HG03135 (cell line): ENCODE measurements at regions not wholly inside any gene's neighbourhood (a gene's known extent, or its start where the extent isn't known, plus 50 kb on each side); places are given as distances from the start of the nearest gene placed in this dataset.

Experiments
- ATAC-seq: cut with Tn5 transposase; IDR thresholded peaks from one replicate; pipeline ENCODE4 v1.9.1; 2021; ENCODE audit warnings: mild to moderate bottlenecking, moderate library complexity; ENCODE audit not compliant: unreplicated experiment

- ATAC-seq: no peak
Observed at GRCh38 chr9:129350143-129350935, 172.3 kb upstream of the IER5L start.

- no peak for ATAC-seq
Observed at GRCh38 chr9:129349665-129349947, 171.5 kb upstream of the IER5L start.

GRCh38 chr9:129348890-129349664 is 171.0 kb upstream of the IER5L start:
- no peak for ATAC-seq

DNA sequence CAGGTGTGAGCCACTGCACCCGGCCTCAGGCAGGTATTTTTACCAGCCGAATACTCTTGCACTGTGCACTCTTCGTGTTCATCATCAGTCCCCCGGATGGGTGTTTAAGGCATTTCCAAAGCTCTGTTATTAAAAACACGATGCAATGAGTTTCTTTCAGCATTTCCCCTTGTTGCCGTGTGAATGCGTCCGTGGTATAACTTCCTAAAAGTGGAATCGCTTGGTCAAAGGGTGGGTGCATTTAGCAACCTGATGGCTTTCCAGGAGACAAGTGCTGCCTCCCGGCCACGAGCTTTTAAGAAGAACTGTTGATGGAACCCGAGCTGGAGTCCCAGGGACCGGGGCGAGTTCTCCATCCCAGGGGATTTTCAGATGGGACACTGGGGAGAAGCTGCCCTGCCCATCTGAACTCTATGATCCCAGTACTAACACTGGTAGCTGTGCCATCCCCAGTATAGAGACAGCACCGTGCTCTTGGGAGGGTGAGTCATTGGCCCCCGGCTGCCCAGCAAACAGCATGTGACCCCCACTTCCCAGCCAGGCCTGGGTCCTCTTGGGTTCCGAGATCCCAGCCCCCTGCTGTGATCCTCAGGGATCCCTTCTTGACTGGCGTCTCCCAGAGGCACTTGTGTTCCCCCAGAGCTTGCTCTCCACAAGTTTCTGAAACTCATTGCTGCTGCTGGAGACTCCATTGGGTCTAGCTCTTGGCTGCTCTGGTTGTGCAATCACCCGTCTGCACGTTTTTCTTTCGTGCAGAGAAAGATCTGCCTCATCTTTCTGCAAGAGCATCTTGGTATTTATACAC is 169.5 kb upstream of the IER5L start:
- no peak for ATAC-seq

DNA sequence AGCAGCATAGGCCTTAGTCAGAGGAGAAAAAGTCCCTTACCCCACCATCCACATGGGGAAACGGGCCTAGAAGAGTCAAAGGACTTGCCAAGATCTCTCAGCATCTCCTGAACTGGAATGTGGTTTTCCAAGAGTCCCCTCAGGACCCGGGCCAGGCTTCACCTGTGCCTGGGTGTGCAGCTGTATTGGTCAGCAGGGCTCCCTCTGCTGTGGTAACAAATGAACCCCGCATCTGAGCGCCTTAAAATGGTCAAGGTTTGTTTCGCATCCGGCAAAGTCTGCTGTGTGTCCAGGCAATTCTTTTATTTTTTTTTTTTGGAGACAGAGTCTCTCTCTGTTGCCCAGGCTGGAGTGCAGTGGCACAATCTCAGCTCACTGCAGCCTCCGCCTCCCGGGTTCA is 168.0 kb upstream of the IER5L start:
- no peak for ATAC-seq

GRCh38 chr9:129344641-129345495 is 166.8 kb upstream of the IER5L start:
- ATAC-seq: no peak

GRCh38 chr9:129343424-129344375 is 165.6 kb upstream of the IER5L start:
- ATAC-seq: no peak

GRCh38 chr9:129342591-129343423 is 164.7 kb upstream of the IER5L start:
- ATAC-seq: no peak

- no peak for ATAC-seq
Observed at GRCh38 chr9:129341987-129342348, 163.9 kb upstream of the IER5L start.

DNA sequence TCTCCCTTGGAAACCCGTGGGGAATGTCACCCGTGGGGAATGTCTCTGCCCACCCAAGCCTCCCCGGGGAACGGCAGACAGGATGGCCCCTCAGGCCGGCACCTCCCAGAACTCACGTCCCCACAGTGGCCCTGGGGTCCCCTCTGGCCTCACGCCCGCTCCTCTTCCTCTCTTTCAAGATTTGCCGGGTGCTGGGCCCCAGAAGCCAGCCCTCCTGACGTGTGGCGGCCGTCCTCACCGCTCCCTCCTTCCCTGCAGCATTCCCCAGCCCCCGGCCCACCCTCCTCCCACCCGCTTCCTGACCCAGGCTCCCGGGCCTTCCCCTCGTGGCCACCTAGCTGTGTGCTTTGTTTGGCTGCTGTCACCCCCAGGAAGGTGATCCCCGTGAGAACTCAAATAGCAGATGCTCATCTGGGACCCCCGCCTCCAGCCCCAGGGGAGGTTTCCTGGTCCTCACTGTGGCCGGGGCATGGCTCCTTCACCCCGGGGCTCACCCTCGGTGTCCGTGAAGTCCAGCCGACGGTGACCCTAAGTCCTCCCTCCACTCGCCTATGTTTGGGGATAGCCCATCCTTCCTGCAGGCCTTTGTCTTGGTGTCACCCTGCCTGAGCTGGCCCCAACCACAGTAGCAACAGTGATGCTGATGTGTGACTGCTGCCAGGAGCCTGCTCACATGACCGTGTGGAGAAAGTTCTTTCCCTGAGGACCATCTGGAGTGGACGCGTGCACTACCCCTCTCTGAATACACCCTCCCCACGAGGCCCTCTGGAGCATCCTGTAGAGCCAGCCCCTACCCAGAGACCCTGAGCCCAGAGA is 163.3 kb upstream of the IER5L start:
- ATAC-seq: no peak

GRCh38 chr9:129340427-129341170 is 162.5 kb upstream of the IER5L start:
- ATAC-seq: no peak

GRCh38 chr9:129339539-129340157 is 161.6 kb upstream of the IER5L start:
- ATAC-seq: no peak

DNA sequence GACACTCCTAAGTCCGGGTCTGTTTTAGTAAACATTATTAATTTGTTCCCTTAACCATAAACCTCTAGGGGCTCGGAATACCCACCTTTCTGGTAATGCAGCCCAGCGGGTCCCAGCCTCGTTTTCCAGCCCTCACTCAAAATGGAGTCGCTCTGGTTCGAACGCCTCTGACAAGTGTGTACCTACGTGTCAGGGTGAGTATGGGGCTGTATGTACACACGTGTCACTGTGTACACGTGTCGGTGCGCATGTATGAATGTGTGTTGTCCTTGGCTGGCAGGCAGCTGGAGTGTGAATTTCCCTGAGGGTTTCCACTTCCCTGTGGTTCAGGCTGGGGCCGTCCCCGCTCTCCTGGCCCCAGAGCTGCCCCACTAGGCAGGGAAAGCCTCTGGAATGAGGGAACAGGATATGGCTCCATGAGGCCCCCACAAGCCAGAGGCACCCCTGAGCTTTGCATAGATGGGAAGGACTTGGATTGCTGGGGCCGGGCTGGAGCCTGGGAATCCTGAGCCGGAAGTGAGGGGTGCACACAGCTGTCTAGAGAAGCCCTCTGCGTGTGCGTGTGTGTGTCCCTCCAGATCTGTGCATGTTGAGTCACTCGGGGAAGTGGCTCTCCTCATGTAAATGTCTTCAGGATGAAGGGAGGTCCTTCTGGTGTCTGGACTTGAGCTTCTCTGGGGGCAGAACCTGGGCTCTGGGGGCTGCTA is 160.8 kb upstream of the IER5L start:
- no peak for ATAC-seq

- ATAC-seq: no peak
Observed at GRCh38 chr9:129337336-129338140, 159.5 kb upstream of the IER5L start.

- no peak for ATAC-seq
Observed at GRCh38 chr9:129336601-129337331, 158.7 kb upstream of the IER5L start.
